Activated CD8-positive, alpha-beta memory T cell treated with anti-CD3 and anti-CD28 coated beads, Interleukin-2, amount 10 ng/mL, durations not matched to agents 7 days and 5 days (primary cell): ENCODE measurements at regions not wholly inside any gene's neighbourhood (a gene's known extent, or its start where the extent isn't known, plus 50 kb on each side); places are given as distances from the start of the nearest gene placed in this dataset.

ENCODE experiments used
- ATAC-seq: fragments of 150-1000 bp; cut with Tn5 transposase; one replicate; pipeline ENCODE4 v1.10.0; 2021; ENCODE audit warnings: moderate library complexity
- CTCF ChIA-PET: fragments of 350-600 bp; sonication (Branson Sonifier 250); formaldehyde crosslinking; loops from one replicate; lab custom pipeline; 2021; ENCODE audit warnings: antibody characterized with exemption; lab: Charles Lee
- DNase-seq: peaks from one replicate; pipeline ENCODE4 v3.0.0-alpha.2; 2020
- H3K27ac Mint-ChIP-seq: one replicate; pipeline ENCODE4 v1.8.0; 2021; ENCODE audit warnings: mild to moderate bottlenecking, mixed read lengths
- H3K27me3 Mint-ChIP-seq: one replicate; pipeline ENCODE4 v1.8.0; 2021; ENCODE audit warnings: mixed read lengths
- H3K36me3 Mint-ChIP-seq: one replicate; pipeline ENCODE4 v1.8.0; 2021; ENCODE audit warnings: mild to moderate bottlenecking, mixed read lengths
- H3K4me1 Mint-ChIP-seq: one replicate; pipeline ENCODE4 v1.8.0; 2021; ENCODE audit warnings: mixed read lengths
- H3K4me3 Mint-ChIP-seq: one replicate; pipeline ENCODE4 v1.8.0; 2021; ENCODE audit warnings: mild to moderate bottlenecking, moderate library complexity, mixed read lengths
- H3K9me3 Mint-ChIP-seq: one replicate; pipeline ENCODE4 v1.8.0; 2022; ENCODE audit warnings: low read depth, mixed read lengths

GRCh38 chr15:91765660-91766059, 87.8 kb upstream of the SLCO3A1 start:
- ATAC-seq (no peak), DNase-seq (no peak)
- Mint-ChIP-seq H3K4me3 (no peak overlapping the region), H3K36me3 (no peaks in the 10 kb centered on the region), H3K27ac (no peak overlapping the region), H3K27me3 (peaks cover 33% of the 10 kb centered on the region), H3K9me3 (no peaks in the 10 kb centered on the region), H3K4me1 (no peaks in the 10 kb centered on the region)
- CTCF ChIA-PET = no interaction called here

DNA sequence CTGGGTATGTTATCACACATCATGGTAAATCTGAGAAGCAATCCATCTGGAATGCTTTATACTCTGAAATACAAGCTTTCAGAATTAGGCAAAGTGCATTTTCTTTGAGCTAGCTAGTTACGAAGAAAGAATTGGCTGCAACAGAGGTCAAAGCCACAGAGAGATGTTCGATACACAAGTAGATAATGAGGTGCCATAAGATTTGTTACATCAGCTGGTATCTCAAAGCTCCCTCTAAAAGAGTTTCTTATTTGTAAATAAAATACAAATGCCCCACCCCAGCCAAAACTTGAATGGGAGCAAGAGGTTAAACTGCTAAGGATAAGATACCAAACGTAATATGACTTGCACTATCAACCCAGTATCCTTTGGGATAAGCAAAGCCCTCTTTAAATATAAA, 84.0 kb upstream of the SLCO3A1 start:
- DNase-seq (no peak), ATAC-seq (no peak)
- Mint-ChIP-seq H3K4me1 (no peaks in the 10 kb centered on the region), H3K36me3 (no peaks in the 10 kb centered on the region), H3K27me3 (peaks cover 20% of the 10 kb centered on the region), H3K9me3 (no peaks in the 10 kb centered on the region), H3K4me3 (no peak overlapping the region), H3K27ac (no peak overlapping the region)
- CTCF ChIA-PET = no interaction called here

DNA sequence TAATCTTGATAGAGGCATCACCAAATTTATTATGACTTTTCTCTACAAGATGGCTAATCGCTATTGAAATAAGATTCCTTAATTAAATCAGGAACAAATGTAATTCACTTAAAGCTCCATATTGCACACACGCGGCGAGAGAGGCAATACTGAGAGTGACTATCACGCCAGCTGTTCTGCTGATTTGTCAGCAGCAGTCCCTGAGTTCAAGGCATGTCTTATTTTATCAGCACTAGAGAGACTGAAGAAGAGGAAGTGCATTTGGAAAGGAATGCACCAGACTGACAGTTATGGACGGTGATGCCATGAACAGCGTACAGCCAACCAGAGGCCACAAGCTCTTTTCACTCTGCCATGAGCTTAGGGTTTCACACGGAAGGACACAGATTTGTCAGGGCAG, 83.6 kb upstream of the SLCO3A1 start:
- ATAC-seq (no peak), DNase-seq (no peak)
- no peaks in the 10 kb centered on the region for H3K9me3 Mint-ChIP-seq
- CTCF ChIA-PET = no interaction called here
- H3K36me3 Mint-ChIP-seq = no peaks in the 10 kb centered on the region
- H3K4me3 Mint-ChIP-seq = no peak overlapping the region
- no peaks in the 10 kb centered on the region for H3K4me1 Mint-ChIP-seq
- H3K27ac Mint-ChIP-seq = no peak overlapping the region
- H3K27me3 Mint-ChIP-seq = peaks cover 19% of the 10 kb centered on the region

- CTCF ChIA-PET = no interaction called here
- Mint-ChIP-seq H3K36me3 (no peaks in the 10 kb centered on the region), H3K9me3 (no peaks in the 10 kb centered on the region), H3K27ac (no peak overlapping the region), H3K27me3 (peaks cover 20% of the 10 kb centered on the region), H3K4me3 (no peak overlapping the region), H3K4me1 (no peaks in the 10 kb centered on the region)
- ATAC-seq = no peak
- DNase-seq = no peak
These were observed 77.4 kb upstream of the SLCO3A1 start for GRCh38 chr15:91776104-91776503.

GRCh38 chr15:91779960-91780359, 73.5 kb upstream of the SLCO3A1 start:
- DNase-seq (no peak), ATAC-seq (no peak)
- H3K27ac Mint-ChIP-seq = no peak overlapping the region
- H3K4me3 Mint-ChIP-seq = no peak overlapping the region
- peaks cover 23% of the 10 kb centered on the region for H3K27me3 Mint-ChIP-seq
- no peaks in the 10 kb centered on the region for H3K4me1 Mint-ChIP-seq
- H3K36me3 Mint-ChIP-seq = no peaks in the 10 kb centered on the region
- CTCF ChIA-PET = no interaction called here
- H3K9me3 Mint-ChIP-seq = no peaks in the 10 kb centered on the region

- DNase-seq = no peak
- peaks cover 22% of the 10 kb centered on the region for H3K27me3 Mint-ChIP-seq
- no peaks in the 10 kb centered on the region for H3K9me3 Mint-ChIP-seq
- ATAC-seq = no peak
- CTCF ChIA-PET = no interaction called here
- H3K4me1 Mint-ChIP-seq = no peaks in the 10 kb centered on the region
- H3K36me3 Mint-ChIP-seq = no peaks in the 10 kb centered on the region
- H3K4me3 Mint-ChIP-seq = no peak overlapping the region
- no peak overlapping the region for H3K27ac Mint-ChIP-seq
These were observed 73.1 kb upstream of the SLCO3A1 start for GRCh38 chr15:91780387-91780786.

DNA sequence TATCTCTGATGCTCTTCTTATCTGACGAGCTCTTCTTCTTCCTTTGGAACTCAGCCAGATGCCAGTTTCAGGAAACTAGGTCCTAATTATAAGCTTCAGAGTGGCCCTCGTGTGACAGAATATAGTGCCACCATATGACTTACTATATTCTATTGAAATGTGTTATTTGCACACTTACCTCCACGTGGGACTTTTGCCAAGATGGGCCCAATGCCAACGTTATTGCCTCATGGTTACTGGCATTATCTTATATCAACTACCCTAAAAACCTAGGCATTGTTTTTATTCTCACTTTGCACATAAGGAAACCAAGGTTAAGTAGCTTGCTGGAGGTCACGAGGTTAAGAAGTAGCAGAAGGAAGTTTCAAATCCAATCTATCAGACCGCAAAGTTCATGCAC, 71.3 kb upstream of the SLCO3A1 start:
- ATAC-seq (no peak), DNase-seq (no peak)
- Mint-ChIP-seq H3K9me3 (no peaks in the 10 kb centered on the region), H3K36me3 (no peaks in the 10 kb centered on the region), H3K27ac (no peak overlapping the region), H3K4me1 (no peaks in the 10 kb centered on the region), H3K4me3 (no peak overlapping the region), H3K27me3 (peaks cover 14% of the 10 kb centered on the region)
- CTCF ChIA-PET = no interaction called here

- no peaks in the 10 kb centered on the region for H3K36me3 Mint-ChIP-seq
- no peaks in the 10 kb centered on the region for H3K4me1 Mint-ChIP-seq
- CTCF ChIA-PET = no interaction called here
- H3K9me3 Mint-ChIP-seq = no peaks in the 10 kb centered on the region
- no peak overlapping the region for H3K27ac Mint-ChIP-seq
- peaks cover 6% of the 10 kb centered on the region for H3K27me3 Mint-ChIP-seq
- no peak for DNase-seq
- H3K4me3 Mint-ChIP-seq = no peak overlapping the region
- no peak for ATAC-seq
These were observed 70.5 kb upstream of the SLCO3A1 start for GRCh38 chr15:91783008-91783407.

DNA sequence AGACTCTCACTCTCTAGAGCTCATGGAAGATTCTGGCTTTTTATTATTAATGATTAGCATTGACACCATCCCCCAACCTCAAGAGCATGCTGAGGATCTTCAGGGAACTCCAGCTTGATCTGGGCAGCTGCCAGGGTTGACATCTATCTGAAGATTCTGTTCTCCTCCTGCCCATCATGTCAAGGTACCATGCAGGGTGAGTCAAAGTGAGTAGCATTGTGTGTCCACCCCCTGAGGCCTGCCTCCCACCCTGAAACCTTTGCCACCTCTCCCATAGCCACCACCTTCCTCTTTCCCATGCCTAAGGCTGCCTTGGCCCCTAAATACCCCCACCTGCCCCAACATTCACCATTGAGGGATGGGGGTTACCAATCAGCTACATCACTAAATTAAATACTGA, 70.1 kb upstream of the SLCO3A1 start:
- Mint-ChIP-seq H3K27me3 (peaks cover 6% of the 10 kb centered on the region), H3K4me3 (no peak overlapping the region), H3K9me3 (no peaks in the 10 kb centered on the region), H3K27ac (no peak overlapping the region), H3K36me3 (no peaks in the 10 kb centered on the region), H3K4me1 (no peaks in the 10 kb centered on the region)
- DNase-seq (no peak), ATAC-seq (no peak)
- CTCF ChIA-PET = no interaction called here

DNA sequence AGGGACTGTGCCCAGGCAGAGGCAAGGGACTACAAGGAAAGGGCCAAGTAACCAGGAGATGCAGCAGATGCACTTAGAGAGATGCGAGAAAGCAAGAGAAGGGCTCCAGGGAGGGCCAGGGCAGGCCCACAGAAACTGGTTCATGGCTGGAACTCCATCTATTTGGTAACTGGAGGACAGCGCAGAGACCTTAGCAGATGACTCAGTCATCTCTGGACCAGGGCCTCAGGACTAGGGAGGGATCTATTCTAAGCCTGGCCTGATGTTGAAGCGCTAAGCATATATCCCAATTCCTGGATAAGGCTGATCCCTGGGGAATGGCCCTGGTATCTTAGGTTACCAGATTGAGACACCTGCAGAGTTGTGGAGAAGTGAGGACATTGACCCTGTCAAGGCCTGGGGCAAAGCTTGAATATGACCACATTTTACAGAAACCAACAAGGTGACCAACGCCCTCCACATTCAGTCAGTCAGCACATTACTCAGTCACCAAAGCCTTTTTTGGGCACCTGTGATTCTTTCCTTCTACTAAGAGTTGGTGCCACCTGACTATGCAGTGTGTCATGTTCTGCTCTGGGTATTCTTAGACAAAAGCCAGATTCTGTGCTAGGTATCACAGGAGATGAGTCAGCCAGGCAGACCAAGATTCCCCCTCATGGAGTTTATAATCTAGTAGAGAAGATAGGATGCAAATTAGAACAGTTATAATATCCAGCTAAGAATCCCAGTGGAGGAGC, 68.4 kb upstream of the SLCO3A1 start:
- Mint-ChIP-seq H3K9me3 (no peaks in the 10 kb centered on the region), H3K27ac (no peak overlapping the region), H3K27me3 (peaks cover 2% of the 10 kb centered on the region), H3K36me3 (no peaks in the 10 kb centered on the region), H3K4me3 (no peak overlapping the region), H3K4me1 (no peaks in the 10 kb centered on the region)
- DNase-seq (no peak), ATAC-seq (no peak)
- CTCF ChIA-PET = no interaction called here

- no peaks in the 10 kb centered on the region for H3K36me3 Mint-ChIP-seq
- CTCF ChIA-PET = interaction anchor here (1.1 kb wide), 1 partner anchor 29 kb away, joined by 3 read pairs; no protein-coding TSS in a partner anchor
These were observed 66.3 kb upstream of the SLCO3A1 start for GRCh38 chr15:91787198-91787597.

DNA sequence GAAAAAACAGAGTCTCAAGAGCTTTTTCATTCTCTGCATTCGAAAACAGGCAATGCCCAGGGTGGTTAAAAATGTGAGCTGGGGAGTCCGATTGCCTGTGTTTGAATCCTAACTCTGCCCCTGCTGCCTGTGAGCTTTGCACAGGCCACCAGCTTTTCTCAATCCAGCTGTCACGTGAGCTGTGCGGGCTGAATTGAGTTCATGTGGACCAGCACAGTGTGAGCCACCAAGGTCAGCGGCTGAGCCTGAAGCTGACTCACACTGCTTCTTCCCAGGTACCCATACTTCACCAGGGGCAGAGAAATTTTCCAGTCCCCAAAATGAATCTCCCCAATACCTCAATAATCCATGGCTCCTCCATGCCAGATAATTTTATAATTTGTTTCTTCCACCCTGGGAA, 64.4 kb upstream of the SLCO3A1 start:
- CTCF ChIA-PET = no interaction called here
- Mint-ChIP-seq H3K36me3 (no peaks in the 10 kb centered on the region), H3K27me3 (peaks cover 13% of the 10 kb centered on the region), H3K27ac (no peak overlapping the region), H3K4me3 (no peak overlapping the region), H3K4me1 (no peaks in the 10 kb centered on the region), H3K9me3 (no peaks in the 10 kb centered on the region)
- no peak for DNase-seq
- no peak for ATAC-seq

More at GRCh38 chr15:91787198-91787597, 66.3 kb upstream of the SLCO3A1 start:
- Mint-ChIP-seq H3K9me3 (no peaks in the 10 kb centered on the region), H3K4me1 (no peaks in the 10 kb centered on the region), H3K27ac (no peak overlapping the region), H3K4me3 (no peak overlapping the region), H3K27me3 (peaks cover 9% of the 10 kb centered on the region)
- DNase-seq (no peak), ATAC-seq (no peak)

DNA sequence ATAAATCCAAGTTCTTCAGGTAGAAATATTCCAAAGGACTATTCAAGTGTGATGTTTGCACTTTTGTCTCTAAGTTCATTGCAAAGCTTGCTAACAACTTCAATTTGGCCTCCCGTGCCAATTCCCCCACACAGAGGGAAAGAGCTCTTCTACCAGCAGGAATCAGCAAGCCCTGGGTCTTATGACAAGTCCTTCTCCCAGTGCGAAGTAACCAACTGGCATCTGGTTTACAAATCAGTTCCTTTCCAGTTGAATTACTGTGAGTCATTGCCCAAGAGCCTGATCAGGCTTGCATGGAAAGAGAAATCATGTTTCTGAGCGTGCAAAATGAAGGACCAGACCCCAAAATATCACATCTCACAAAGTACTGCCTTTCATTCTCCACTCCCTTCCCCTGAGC, 62.7 kb upstream of the SLCO3A1 start:
- Mint-ChIP-seq H3K36me3 (no peaks in the 10 kb centered on the region), H3K27ac (no peak overlapping the region), H3K27me3 (peaks cover 18% of the 10 kb centered on the region), H3K9me3 (no peaks in the 10 kb centered on the region), H3K4me3 (no peak overlapping the region), H3K4me1 (no peaks in the 10 kb centered on the region)
- no peak for DNase-seq
- CTCF ChIA-PET = interaction anchor here (1.3 kb wide), 1 partner anchor 84 kb away, joined by 3 read pairs; no protein-coding TSS in a partner anchor
- ATAC-seq = no peak

DNA sequence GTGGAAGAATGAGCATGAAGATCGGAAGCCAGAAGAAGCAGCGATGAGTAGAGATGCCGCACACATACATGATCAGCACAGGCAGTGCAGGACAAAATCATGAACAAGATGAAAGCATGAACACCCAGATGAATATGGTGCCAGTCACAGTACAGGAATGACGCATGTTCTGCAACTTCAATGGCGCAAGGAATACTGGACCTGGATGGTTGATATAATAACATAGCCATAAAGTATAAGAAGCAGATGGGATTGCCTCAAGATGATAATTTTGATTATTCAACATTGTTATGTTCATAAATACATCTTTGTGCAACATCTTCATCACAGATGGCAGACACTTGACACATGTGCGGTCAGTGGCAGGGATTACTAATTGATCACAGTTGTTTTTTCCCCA, 59.7 kb upstream of the SLCO3A1 start:
- Mint-ChIP-seq H3K9me3 (no peaks in the 10 kb centered on the region), H3K4me3 (no peak overlapping the region), H3K27me3 (peaks cover 28% of the 10 kb centered on the region), H3K27ac (no peak overlapping the region), H3K36me3 (no peaks in the 10 kb centered on the region), H3K4me1 (no peaks in the 10 kb centered on the region)
- CTCF ChIA-PET = no interaction called here
- DNase-seq (no peak), ATAC-seq (no peak)
